PC-9 (cell line): ENCODE measurements at regions not wholly inside any gene's neighbourhood (a gene's known extent, or its start where the extent isn't known, plus 50 kb on each side); places are given as distances from the start of the nearest gene placed in this dataset.

Source experiments
- BruUV-seq: library from RNA; stranded (reverse); fragments of 400-500 nt; replicated peaks from 2 replicates; lab custom pipeline; 2021; lab: Mats Ljungman, UMichigan
- CTCF ChIA-PET: fragments of 300-600 bp; sonication (Branson Sonifier 250); formaldehyde crosslinking; loops from one replicate; lab custom pipeline; 2022; ENCODE audit warnings: antibody characterized with exemption; lab: Charles Lee
- POLR2A ChIA-PET: fragments of 300-600 bp; sonication (Branson Sonifier 250); formaldehyde crosslinking; loops from one replicate; lab custom pipeline; 2022; ENCODE audit warnings: antibody characterized with exemption; ENCODE audit not compliant: unreplicated experiment; lab: Charles Lee
- DNase-seq, 2 experiments: peaks; one replicate each; pipeline versions ENCODE4 v3.0.0 to v3.0.0-alpha.2; 2015 to 2022; ENCODE audit warnings: mixed read lengths in 1 of 2
- H2AFZ ChIP-seq: fragments of 200-600 bp; sonication (generic); 2 replicates; pipeline ENCODE4 v1.8.1; 2017; ENCODE audit warnings: antibody characterized with exemption
- H3F3A ChIP-seq: fragments of 200-600 bp; sonication (generic); 2 replicates; pipeline ENCODE4 v1.8.1; 2017; ENCODE audit warnings: antibody characterized with exemption, mild to moderate bottlenecking, low read depth; ENCODE audit not compliant: insufficient read depth
- H3K27ac ChIP-seq: fragments of 200-600 bp; sonication (generic); 2 replicates; pipeline ENCODE4 v1.6.1; 2016; ENCODE audit warnings: mixed run types
- H3K27me3 ChIP-seq: fragments of 200-600 bp; sonication (generic); 2 replicates; pipeline ENCODE4 v1.6.1; 2016; ENCODE audit warnings: low read depth, mixed run types; ENCODE audit not compliant: insufficient read depth
- H3K36me3 ChIP-seq: fragments of 200-600 bp; sonication (generic); 2 replicates; pipeline ENCODE4 v1.6.1; 2016; ENCODE audit warnings: low read depth, mixed run types
- H3K4me1 ChIP-seq: fragments of 200-600 bp; sonication (generic); replicated peaks from 2 replicates; pipeline ENCODE4 v1.6.1; 2016; ENCODE audit warnings: mixed run types; ENCODE audit not compliant: insufficient read depth
- H3K4me2 ChIP-seq: fragments of 200-600 bp; sonication (generic); 2 replicates; pipeline ENCODE4 v1.6.1; 2017; ENCODE audit warnings: mixed run types
- H3K4me3 ChIP-seq: fragments of 200-600 bp; sonication (generic); 2 replicates; pipeline ENCODE4 v1.6.1; 2016; ENCODE audit warnings: mixed run types
- H3K79me2 ChIP-seq: fragments of 200-600 bp; sonication (generic); 2 replicates; pipeline ENCODE4 v1.6.1; 2017; ENCODE audit warnings: low read depth, mixed run types
- H3K9me2 ChIP-seq: fragments of 200-600 bp; sonication (generic); 2 replicates; pipeline ENCODE4 v1.8.1; 2017; ENCODE audit warnings: mild to moderate bottlenecking; ENCODE audit not compliant: insufficient read depth
- H3K9me3 ChIP-seq: fragments of 200-600 bp; sonication (generic); 2 replicates; pipeline ENCODE4 v1.8.1; 2016; ENCODE audit warnings: low read depth; ENCODE audit not compliant: insufficient read depth
- H4K20me1 ChIP-seq: fragments of 200-600 bp; sonication (generic); 2 replicates; pipeline ENCODE4 v1.8.1; 2017; ENCODE audit not compliant: insufficient read depth
- EZH2 ChIP-seq: fragments of 200-600 bp; sonication (generic); IDR thresholded peaks from 2 replicates; pipeline ENCODE4 v1.8.0; 2017; ENCODE audit warnings: antibody characterized with exemption, low read depth
- intact Hi-C: fragments of 100-400 bp; cut with micrococcal nuclease; formaldehyde crosslinking; loops from one replicate; pipeline ENCODE4 v1.10.0; 2022; ENCODE audit not compliant: unreplicated experiment
- TF ChIP-seq, protein P1 (sequence below): fragments of 200-600 bp; sonication (generic); conservative IDR thresholded peaks from 2 replicates; pipeline ENCODE4 v1.6.1; 2017; ENCODE audit warnings: mixed run types, antibody characterized with exemption, mild to moderate bottlenecking, moderate library complexity

DNA sequence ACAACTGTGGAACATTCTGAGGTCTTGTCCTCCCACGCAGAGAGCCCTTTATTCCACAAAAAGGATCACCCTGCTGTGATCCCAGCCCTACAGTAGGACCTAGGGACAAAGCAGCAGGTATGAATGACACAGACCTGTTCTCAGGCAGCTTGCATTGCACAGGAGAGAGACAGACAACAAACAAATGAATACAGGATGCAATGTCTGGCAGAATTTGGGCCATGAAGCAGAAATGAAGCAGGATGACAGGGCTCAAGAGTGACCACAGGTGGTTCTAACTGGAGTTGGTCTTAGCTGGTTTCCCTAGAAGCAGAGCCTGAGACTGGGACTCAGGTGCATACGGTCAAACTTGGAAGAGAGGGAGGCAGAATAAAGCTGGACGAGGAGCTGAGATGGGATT is 388.8 kb downstream of the CDK5RAP2 start:
- H3K27ac ChIP-seq: no peak overlapping the region
- ChIA-PET CTCF (no interaction called here), POLR2A (no interaction called here)
- intact Hi-C loops: no loop called here
- no peaks in the 10 kb centered on the region for H3K4me1 ChIP-seq
- no TSS peak for BruUV-seq
- no peaks in the 10 kb centered on the region for H3K9me2 ChIP-seq
- H3K9me3 ChIP-seq: no peaks in the 10 kb centered on the region
- no peaks in the 10 kb centered on the region for H3F3A ChIP-seq
- H3K79me2 ChIP-seq: no peaks in the 10 kb centered on the region
- H3K4me3 ChIP-seq: no peak overlapping the region
- DNase-seq: no peak
- no peaks in the 10 kb centered on the region for H3K36me3 ChIP-seq
- no peaks in the 10 kb centered on the region for H4K20me1 ChIP-seq
- H3K4me2 ChIP-seq: no peak overlapping the region
- H2AFZ ChIP-seq: no peak overlapping the region
- TF ChIP-seq EZH2: no peak
- TF ChIP-seq, protein P1, sequence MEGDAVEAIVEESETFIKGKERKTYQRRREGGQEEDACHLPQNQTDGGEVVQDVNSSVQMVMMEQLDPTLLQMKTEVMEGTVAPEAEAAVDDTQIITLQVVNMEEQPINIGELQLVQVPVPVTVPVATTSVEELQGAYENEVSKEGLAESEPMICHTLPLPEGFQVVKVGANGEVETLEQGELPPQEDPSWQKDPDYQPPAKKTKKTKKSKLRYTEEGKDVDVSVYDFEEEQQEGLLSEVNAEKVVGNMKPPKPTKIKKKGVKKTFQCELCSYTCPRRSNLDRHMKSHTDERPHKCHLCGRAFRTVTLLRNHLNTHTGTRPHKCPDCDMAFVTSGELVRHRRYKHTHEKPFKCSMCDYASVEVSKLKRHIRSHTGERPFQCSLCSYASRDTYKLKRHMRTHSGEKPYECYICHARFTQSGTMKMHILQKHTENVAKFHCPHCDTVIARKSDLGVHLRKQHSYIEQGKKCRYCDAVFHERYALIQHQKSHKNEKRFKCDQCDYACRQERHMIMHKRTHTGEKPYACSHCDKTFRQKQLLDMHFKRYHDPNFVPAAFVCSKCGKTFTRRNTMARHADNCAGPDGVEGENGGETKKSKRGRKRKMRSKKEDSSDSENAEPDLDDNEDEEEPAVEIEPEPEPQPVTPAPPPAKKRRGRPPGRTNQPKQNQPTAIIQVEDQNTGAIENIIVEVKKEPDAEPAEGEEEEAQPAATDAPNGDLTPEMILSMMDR: no peak
- H3K27me3 ChIP-seq: peaks cover 10% of the 10 kb centered on the region

DNA sequence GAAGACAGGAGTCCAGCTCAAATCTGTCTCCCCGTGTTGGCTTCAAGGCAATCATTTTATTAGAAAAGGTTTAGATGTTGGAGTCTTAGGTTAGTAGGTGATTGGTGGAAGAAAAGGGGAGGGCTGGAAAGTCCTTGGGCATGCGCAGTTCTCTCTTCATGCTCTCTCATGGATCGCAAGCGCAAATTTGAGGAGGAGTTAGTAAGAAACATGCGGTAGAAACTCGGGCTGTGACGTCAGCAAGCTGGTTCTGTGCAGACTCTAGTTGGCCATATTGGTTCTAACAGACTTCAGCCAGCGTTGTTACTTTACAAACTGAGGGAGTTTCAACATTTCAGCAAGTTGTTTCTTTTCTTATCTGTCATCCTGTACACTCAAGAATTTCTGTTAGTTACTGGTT is 392.2 kb downstream of the CDK5RAP2 start:
- Histone ChIP-seq H3K4me3 (no peak overlapping the region), H3K27ac (no peak overlapping the region), H2AFZ (no peak overlapping the region), H3K4me1 (no peaks in the 10 kb centered on the region), H3K9me3 (no peaks in the 10 kb centered on the region), H3F3A (no peaks in the 10 kb centered on the region), H3K36me3 (no peaks in the 10 kb centered on the region), H3K27me3 (peaks cover 10% of the 10 kb centered on the region; the same call in 1 of the 2 replicates), H3K79me2 (no peaks in the 10 kb centered on the region), H3K9me2 (no peaks in the 10 kb centered on the region), H3K4me2 (no peak overlapping the region), H4K20me1 (no peaks in the 10 kb centered on the region)
- BruUV-seq: no TSS peak
- ChIA-PET POLR2A (no interaction called here), CTCF (no interaction called here)
- DNase-seq: no peak
- no peak for TF ChIP-seq EZH2
- TF ChIP-seq, protein P1: no peak
- intact Hi-C loops: no loop called here

DNA sequence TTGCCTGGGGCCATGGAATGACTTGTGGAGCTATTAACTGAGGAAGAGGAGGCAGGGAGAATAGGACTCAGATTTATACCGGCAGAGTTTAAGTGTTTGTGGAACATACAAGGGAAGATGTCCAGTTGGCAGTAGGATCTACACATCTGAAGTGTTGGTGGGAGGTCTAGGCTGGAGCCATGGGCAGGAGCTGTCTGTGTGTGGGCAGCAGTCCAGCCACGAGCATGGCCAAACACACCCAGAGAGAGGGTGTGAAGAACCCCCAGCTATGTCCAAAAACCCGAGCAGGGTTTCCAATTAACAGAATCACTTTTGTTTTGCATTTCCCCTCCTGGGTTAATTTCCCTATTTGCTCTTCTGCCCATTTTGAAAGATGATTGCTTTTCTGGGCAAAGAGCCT is 393.7 kb downstream of the CDK5RAP2 start:
- no peaks in the 10 kb centered on the region for H3K4me1 ChIP-seq
- TF ChIP-seq, protein P1: no peak
- TF ChIP-seq EZH2: no peak
- ChIA-PET CTCF (no interaction called here), POLR2A (no interaction called here)
- H3K36me3 ChIP-seq: no peaks in the 10 kb centered on the region
- BruUV-seq: no TSS peak
- H4K20me1 ChIP-seq: no peaks in the 10 kb centered on the region
- no peak overlapping the region for H3K4me3 ChIP-seq
- intact Hi-C loops: no loop called here
- no peaks in the 10 kb centered on the region for H3K9me3 ChIP-seq
- no peaks in the 10 kb centered on the region for H3K9me2 ChIP-seq
- H3F3A ChIP-seq: no peaks in the 10 kb centered on the region
- no peak overlapping the region for H3K4me2 ChIP-seq
- no peaks in the 10 kb centered on the region for H3K79me2 ChIP-seq
- H2AFZ ChIP-seq: no peak overlapping the region
- H3K27ac ChIP-seq: no peak overlapping the region
- H3K27me3 ChIP-seq: peaks cover 10% of the 10 kb centered on the region; the same call in 1 of the 2 replicates
- no peak for DNase-seq
